ENCODE measurements at regions not wholly inside any gene's neighbourhood (a gene's known extent, or its start where the extent isn't known, plus 50 kb on each side); places are given as distances from the start of the nearest gene placed in this dataset.

GRCh38 chr7:8975681-8976080, 542.3 kb downstream of the NXPH1 start:
- TF ChIP-seq, protein P1, sequence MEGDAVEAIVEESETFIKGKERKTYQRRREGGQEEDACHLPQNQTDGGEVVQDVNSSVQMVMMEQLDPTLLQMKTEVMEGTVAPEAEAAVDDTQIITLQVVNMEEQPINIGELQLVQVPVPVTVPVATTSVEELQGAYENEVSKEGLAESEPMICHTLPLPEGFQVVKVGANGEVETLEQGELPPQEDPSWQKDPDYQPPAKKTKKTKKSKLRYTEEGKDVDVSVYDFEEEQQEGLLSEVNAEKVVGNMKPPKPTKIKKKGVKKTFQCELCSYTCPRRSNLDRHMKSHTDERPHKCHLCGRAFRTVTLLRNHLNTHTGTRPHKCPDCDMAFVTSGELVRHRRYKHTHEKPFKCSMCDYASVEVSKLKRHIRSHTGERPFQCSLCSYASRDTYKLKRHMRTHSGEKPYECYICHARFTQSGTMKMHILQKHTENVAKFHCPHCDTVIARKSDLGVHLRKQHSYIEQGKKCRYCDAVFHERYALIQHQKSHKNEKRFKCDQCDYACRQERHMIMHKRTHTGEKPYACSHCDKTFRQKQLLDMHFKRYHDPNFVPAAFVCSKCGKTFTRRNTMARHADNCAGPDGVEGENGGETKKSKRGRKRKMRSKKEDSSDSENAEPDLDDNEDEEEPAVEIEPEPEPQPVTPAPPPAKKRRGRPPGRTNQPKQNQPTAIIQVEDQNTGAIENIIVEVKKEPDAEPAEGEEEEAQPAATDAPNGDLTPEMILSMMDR (conservative IDR thresholded peaks at IDR 0.05), result no peak
- H3K27ac ChIP-seq, result no peak overlapping the region

DNA sequence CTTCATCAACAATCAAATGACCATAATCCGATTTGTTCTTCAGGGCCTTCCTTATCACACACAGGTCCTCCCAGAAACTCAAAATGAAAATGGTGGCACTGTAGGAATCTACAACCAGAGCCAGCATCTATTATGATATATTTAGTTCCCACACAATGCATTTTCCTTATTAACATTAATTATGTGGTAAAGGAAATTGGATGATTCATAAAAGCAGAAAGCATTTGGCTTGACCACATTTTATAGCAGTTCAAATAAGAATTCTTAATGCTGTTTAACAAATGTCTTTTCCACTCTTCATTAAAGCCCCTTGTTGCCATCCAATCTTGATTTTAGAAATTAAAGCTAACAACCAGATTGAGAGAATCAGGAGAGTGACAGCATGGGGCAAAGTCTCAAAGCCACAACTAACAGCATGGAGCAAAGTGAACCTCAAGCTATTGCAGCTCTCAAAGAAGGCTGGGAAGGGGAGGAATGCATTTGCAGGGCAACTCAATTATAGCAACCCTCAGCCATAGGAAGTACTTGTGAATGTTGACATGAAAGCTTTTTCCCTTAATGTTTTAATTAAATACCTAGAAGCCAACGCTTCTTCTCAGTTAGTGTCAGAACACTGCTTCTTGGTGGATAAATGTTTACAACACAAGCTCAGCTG, 549.1 kb downstream of the NXPH1 start:
- H3K27ac ChIP-seq, result no peak overlapping the region
- TF ChIP-seq, protein P1 (conservative IDR thresholded peaks at IDR 0.05), result no peak

DNA sequence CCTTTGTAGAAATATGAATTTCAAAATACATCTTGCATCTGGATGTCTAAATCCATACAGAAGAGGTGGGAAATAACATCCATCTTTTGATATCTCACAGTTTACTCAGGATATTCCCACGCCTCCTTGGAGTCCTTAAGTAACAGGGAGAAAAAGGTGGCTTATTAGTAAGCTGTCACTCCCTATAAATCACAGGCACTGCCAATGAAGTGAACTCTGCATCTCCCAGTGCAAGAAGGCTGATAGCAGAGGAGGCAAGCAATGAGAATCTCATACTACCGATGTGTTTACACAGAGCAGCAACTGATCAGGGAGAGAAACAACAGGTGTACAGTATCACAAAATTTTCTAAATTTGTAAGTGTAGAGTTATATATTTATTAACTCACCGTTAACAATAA, 551.8 kb downstream of the NXPH1 start:
- no peak overlapping the region for H3K27ac ChIP-seq
- TF ChIP-seq, protein P1 (conservative IDR thresholded peaks at IDR 0.05), result no peak

- no peak overlapping the region for H3K27ac ChIP-seq
- TF ChIP-seq, protein P1 (conservative IDR thresholded peaks at IDR 0.05), result no peak
These were observed 554.9 kb downstream of the NXPH1 start for GRCh38 chr7:8988267-8988666.

DNA sequence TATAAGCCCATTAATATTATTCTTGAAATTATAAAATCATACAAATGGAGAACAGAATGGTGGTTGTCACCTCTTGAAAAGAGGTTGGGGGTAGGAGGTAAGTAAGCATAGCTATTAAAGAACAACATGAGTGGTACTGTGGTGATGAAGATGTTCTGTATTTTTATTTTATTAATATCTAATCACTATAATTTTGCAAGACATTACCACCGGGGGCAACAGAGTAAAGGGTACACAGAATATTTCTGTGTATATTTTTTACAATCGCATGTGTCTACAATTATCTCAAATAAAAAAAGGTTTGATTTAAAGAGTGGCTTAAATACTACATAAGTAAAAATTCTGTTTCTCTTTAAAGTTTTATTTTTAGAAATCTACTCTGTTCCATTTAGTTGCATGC, 557.8 kb downstream of the NXPH1 start:
- H3K27ac ChIP-seq, result no peak overlapping the region
- TF ChIP-seq, protein P1 (conservative IDR thresholded peaks at IDR 0.05), result no peak

- TF ChIP-seq, protein P1 (conservative IDR thresholded peaks at IDR 0.05), result no peak
- H3K27ac ChIP-seq, result no peak overlapping the region
These were observed 565.4 kb downstream of the NXPH1 start for GRCh38 chr7:8998762-8999161.

DNA sequence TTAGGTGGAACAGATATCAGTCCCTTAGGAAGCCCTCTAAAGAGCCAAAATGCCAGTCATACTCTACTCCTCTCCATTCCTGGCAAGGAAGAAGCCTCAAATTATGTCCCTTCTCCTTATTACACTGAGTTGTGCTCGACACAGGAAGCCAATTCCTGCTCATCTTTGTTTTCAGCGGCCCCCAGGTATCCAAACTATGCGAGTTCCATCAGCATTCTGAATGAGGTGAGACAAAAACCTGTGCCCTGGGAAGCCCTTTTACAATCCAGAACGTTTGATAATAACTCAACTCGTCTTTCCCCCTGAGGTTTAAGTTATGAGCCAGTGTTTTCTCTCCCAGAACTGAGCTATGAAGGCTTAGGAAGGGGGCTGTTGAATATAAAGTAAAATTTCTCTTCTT, 580.5 kb downstream of the NXPH1 start:
- TF ChIP-seq, protein P1 (conservative IDR thresholded peaks at IDR 0.05), result no peak
- H3K27ac ChIP-seq, result no peak overlapping the region
